ENCODE measurements at regions not wholly inside any gene's neighbourhood (a gene's known extent, or its start where the extent isn't known, plus 50 kb on each side); places are given as distances from the start of the nearest gene placed in this dataset.
A peak's percentile ranks its signal among the peaks of the same experiment; 100 is the strongest.

DNA sequence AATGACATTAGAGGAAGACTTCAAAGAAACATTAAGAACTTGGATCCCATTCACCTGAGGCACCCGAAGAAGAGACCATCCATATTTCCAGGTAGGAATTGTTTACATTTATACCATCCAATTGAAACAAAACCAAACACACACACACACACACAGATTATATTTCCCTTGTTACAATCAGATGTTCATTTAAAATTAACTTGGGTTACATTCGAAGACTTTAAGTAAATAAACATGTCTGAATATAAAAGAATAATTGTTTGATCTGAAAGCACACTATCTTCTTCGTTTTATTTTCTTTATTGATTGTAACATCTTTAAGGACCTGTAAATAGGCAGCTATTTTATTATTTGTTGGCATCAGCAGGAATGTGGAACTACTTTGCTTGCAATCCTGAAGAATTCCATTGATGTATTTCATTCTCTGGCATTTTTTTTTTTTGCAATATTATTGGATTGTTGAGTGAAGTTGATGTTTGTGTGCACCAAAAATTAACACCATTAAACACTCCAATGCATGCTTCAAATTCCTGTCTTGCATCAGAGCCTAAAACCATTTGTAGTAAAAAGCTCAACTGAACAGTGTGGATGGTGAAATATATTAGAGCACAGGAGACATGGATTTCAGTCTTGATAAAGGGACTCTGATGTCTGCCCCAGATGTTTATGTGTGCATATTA is 85.3 kb upstream of the FRY start:
- 55 to 58% methylated on average over 3 of the region's 3 CpGs for WGBS, 2 donors
- DNase-seq = no peak
- H3K36me3 ChIP-seq = no peaks in the 10 kb centered on the region
- no peak overlapping the region for H3K4me3 ChIP-seq (replicated peaks in 1 of 3)
- no peaks in the 10 kb centered on the region for H3K27me3 ChIP-seq
- peaks cover 18 to 26% of the 10 kb centered on the region in 2 donors for H3K4me1 ChIP-seq
- TF ChIP-seq POLR2A (IDR thresholded peaks at IDR 0.05) = no peak
- TF ChIP-seq, protein P1, sequence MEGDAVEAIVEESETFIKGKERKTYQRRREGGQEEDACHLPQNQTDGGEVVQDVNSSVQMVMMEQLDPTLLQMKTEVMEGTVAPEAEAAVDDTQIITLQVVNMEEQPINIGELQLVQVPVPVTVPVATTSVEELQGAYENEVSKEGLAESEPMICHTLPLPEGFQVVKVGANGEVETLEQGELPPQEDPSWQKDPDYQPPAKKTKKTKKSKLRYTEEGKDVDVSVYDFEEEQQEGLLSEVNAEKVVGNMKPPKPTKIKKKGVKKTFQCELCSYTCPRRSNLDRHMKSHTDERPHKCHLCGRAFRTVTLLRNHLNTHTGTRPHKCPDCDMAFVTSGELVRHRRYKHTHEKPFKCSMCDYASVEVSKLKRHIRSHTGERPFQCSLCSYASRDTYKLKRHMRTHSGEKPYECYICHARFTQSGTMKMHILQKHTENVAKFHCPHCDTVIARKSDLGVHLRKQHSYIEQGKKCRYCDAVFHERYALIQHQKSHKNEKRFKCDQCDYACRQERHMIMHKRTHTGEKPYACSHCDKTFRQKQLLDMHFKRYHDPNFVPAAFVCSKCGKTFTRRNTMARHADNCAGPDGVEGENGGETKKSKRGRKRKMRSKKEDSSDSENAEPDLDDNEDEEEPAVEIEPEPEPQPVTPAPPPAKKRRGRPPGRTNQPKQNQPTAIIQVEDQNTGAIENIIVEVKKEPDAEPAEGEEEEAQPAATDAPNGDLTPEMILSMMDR (IDR thresholded peaks at IDR 0.05) = no peak
- intact Hi-C loops (cut with DNase I) = no loop called here
- H3K27ac ChIP-seq = peak overlapping the region in 2 of 3 donors; percentile 45 to 48
- H3K9me3 ChIP-seq = no peaks in the 10 kb centered on the region

- peak in 1 of 2 donors; percentile 22 for DNase-seq
- Histone ChIP-seq H3K36me3 (no peaks in the 10 kb centered on the region), H3K4me1 (peaks cover 18 to 30% of the 10 kb centered on the region in 2 donors), H3K9me3 (no peaks in the 10 kb centered on the region), H3K27ac (peak overlapping the region in 2 of 3 donors; percentile 33 to 47), H3K4me3 (replicated peaks in 1 of 3) (no peak overlapping the region), H3K27me3 (no peaks in the 10 kb centered on the region)
- 87 to 96% methylated on average over 2 of the region's 2 CpGs for WGBS, 2 donors
- intact Hi-C loops (cut with DNase I) = no loop called here
- TF ChIP-seq, protein P1 (IDR thresholded peaks at IDR 0.05) = peak in 2 of 6 experiments; percentile 7 to 36
- TF ChIP-seq POLR2A (IDR thresholded peaks at IDR 0.05) = no peak
Measured at GRCh38 chr13:31947105-31947504, 84.5 kb upstream of the FRY start.

DNA sequence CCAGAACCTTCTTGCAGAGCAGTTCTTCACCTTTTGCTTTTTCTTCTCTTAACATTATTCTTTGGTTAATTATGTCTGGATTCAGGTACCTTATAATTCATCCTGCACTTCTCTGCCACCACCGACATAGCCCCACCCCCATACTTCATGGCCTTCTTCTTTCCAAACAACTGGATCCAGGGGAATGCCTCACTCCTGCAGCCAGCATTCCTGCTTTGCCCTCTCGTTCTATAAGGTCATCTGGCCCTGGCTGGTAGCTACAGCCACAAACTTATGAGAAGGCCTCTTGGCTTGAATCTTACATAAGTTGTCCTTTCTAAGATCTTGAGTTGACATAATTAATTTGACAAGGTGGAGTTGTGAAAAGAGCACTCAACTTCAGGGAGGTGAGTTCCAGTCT is 84.1 kb upstream of the FRY start:
- Histone ChIP-seq H3K4me1 (peaks cover 18 to 30% of the 10 kb centered on the region in 2 donors), H3K9me3 (no peaks in the 10 kb centered on the region), H3K4me3 (replicated peaks in 1 of 3) (no peak overlapping the region), H3K27ac (peak overlapping the region in 2 of 3 donors; percentile 33 to 47), H3K27me3 (no peaks in the 10 kb centered on the region), H3K36me3 (no peaks in the 10 kb centered on the region)
- no peak for DNase-seq
- intact Hi-C loops (cut with DNase I) = no loop called here
- TF ChIP-seq, protein P1 (IDR thresholded peaks at IDR 0.05) = no peak
- no peak for TF ChIP-seq POLR2A (IDR thresholded peaks at IDR 0.05)
- WGBS, 2 donors = 49 to 56% methylated on average over 2 of the region's 2 CpGs

- intact Hi-C loops (cut with DNase I) = no loop called here
- no peaks in the 10 kb centered on the region for H3K9me3 ChIP-seq
Measured at GRCh38 chr13:31949486-31949885, 82.1 kb upstream of the FRY start.

More at GRCh38 chr13:31949486-31949885, 82.1 kb upstream of the FRY start:
- H3K27me3 ChIP-seq = no peaks in the 10 kb centered on the region
- no peak overlapping the region for H3K27ac ChIP-seq
- H3K4me1 ChIP-seq = peaks cover 18 to 30% of the 10 kb centered on the region in 2 donors
- DNase-seq = no peak
- no peak overlapping the region for H3K4me3 ChIP-seq (replicated peaks in 1 of 3)
- 96 to 99% methylated on average over 2 of the region's 2 CpGs for WGBS, 2 donors
- no peak for TF ChIP-seq POLR2A (IDR thresholded peaks at IDR 0.05)
- TF ChIP-seq, protein P1 (IDR thresholded peaks at IDR 0.05) = no peak
- no peaks in the 10 kb centered on the region for H3K36me3 ChIP-seq
